HEK293 (cell line): ENCODE measurements at regions not wholly inside any gene's neighbourhood (a gene's known extent, or its start where the extent isn't known, plus 50 kb on each side); places are given as distances from the start of the nearest gene placed in this dataset.

Experiments used
- CTCF ChIA-PET: fragments of 350-600 bp; formaldehyde crosslinking; extraction: SDS; loops from one replicate; lab custom pipeline; 2021; ENCODE audit warnings: antibody characterized with exemption; lab: Yijun Ruan, JAX
- POLR2A ChIA-PET: fragments of 300-600 bp; formaldehyde crosslinking; extraction: SDS; loops from one replicate; lab custom pipeline; 2020; ENCODE audit warnings: antibody characterized with exemption, inconsistent platforms; lab: Yijun Ruan, JAX
- H3K27ac ChIP-seq: fragments of 200-500 bp; sonication (Bioruptor generic); 2 replicates; pipeline ENCODE4 v1.5.1; 2014; ENCODE audit warnings: low read depth, low read length, control low read depth, inconsistent platforms; ENCODE audit errors: extremely low read depth
- H3K36me3 ChIP-seq, 2 experiments: fragments of 200-500 bp in 1 of 2; sonication (Bioruptor generic) in 1 of 2; 1 replicate in 1 of 2; 2 replicates in 1 of 2; pipeline ENCODE4 v1.5.1; 2014 to 2017; ENCODE audit warnings: inconsistent platforms in 2 of 2, low read length in 2 of 2; ENCODE audit not compliant: control insufficient read depth in 2 of 2, insufficient read depth in 1 of 2
- H3K4me1 ChIP-seq: fragments of 200-500 bp; sonication (Bioruptor generic); 2 replicates; pipeline ENCODE4 v1.5.1; 2014; ENCODE audit warnings: mild to moderate bottlenecking, low read length, inconsistent platforms; ENCODE audit not compliant: control insufficient read depth, insufficient read depth
- H3K4me3 ChIP-seq: 2 replicates; pipeline ENCODE4 v1.5.1; 2011; ENCODE audit warnings: low read depth, mild to moderate bottlenecking, control low read depth, low read length, moderate library complexity
- H3K9me3 ChIP-seq: fragments of 200-500 bp; sonication (Bioruptor generic); 2 replicates; pipeline ENCODE4 v1.5.1; 2014; ENCODE audit warnings: low read depth, low read length, inconsistent platforms; ENCODE audit not compliant: control insufficient read depth, insufficient read depth
- TRIM28 ChIP-seq: IDR thresholded peaks from 2 replicates; pipeline ENCODE4 v1.6.1; 2011; ENCODE audit warnings: low read length, control low read depth, borderline replicate concordance
- WT1 ChIP-seq: fragments of 450-650 bp; formaldehyde crosslinking; IDR thresholded peaks from 2 replicates; pipeline ENCODE4 v1.5.1; 2016; ENCODE audit warnings: missing biosample characterization, missing genetic modification characterization
- YY1 ChIP-seq: fragments of 450-650 bp; formaldehyde crosslinking; IDR thresholded peaks from 2 replicates; pipeline ENCODE4 v1.5.1; 2018; ENCODE audit warnings: missing biosample characterization, missing genetic modification characterization
- YY2 ChIP-seq: fragments of 450-650 bp; formaldehyde crosslinking; IDR thresholded peaks from 2 replicates; pipeline ENCODE4 v1.5.1; 2016; ENCODE audit warnings: missing biosample characterization, missing genetic modification characterization
- ZIC2 ChIP-seq: fragments of 450-650 bp; formaldehyde crosslinking; IDR thresholded peaks from 2 replicates; pipeline ENCODE4 v1.5.1; 2016; ENCODE audit warnings: missing biosample characterization, missing genetic modification characterization
- ZNF133 ChIP-seq: fragments of 450-650 bp; formaldehyde crosslinking; IDR thresholded peaks from 2 replicates; pipeline ENCODE4 v1.5.1; 2016; ENCODE audit warnings: missing biosample characterization, missing genetic modification characterization
- ZNF157 ChIP-seq: fragments of 450-650 bp; formaldehyde crosslinking; IDR thresholded peaks from 2 replicates; pipeline ENCODE4 v1.5.1; 2016; ENCODE audit warnings: missing biosample characterization, missing genetic modification characterization
- ZNF174 ChIP-seq: fragments of 450-650 bp; formaldehyde crosslinking; IDR thresholded peaks from 2 replicates; pipeline ENCODE4 v1.5.0; 2017; ENCODE audit warnings: missing biosample characterization, mild to moderate bottlenecking, missing genetic modification characterization
- ZNF221 ChIP-seq: fragments of 450-650 bp; formaldehyde crosslinking; IDR thresholded peaks from 2 replicates; pipeline ENCODE4 v1.5.1; 2017; ENCODE audit warnings: missing biosample characterization, missing genetic modification characterization, borderline replicate concordance
- ZNF23 ChIP-seq: fragments of 450-650 bp; formaldehyde crosslinking; IDR thresholded peaks from 2 replicates; pipeline ENCODE4 v1.5.1; 2016; ENCODE audit warnings: missing biosample characterization, missing genetic modification characterization, borderline replicate concordance
- ZNF248 ChIP-seq: fragments of 450-650 bp; formaldehyde crosslinking; IDR thresholded peaks from 2 replicates; pipeline ENCODE4 v1.5.1; 2017; ENCODE audit warnings: missing biosample characterization, missing genetic modification characterization
- ZNF354C ChIP-seq: fragments of 450-650 bp; formaldehyde crosslinking; IDR thresholded peaks from 2 replicates; pipeline ENCODE4 v1.5.1; 2016; ENCODE audit warnings: missing biosample characterization, missing genetic modification characterization, low read depth, borderline replicate concordance
- ZNF37A ChIP-seq: fragments of 450-650 bp; IDR thresholded peaks from 2 replicates; pipeline ENCODE4 v1.5.1; 2018; ENCODE audit warnings: missing biosample characterization, missing genetic modification characterization
- ZNF473 ChIP-seq: fragments of 450-650 bp; formaldehyde crosslinking; IDR thresholded peaks from 2 replicates; pipeline ENCODE4 v1.5.1; 2017; ENCODE audit warnings: missing biosample characterization, missing genetic modification characterization
- ZNF48 ChIP-seq: fragments of 450-650 bp; formaldehyde crosslinking; IDR thresholded peaks from 2 replicates; pipeline ENCODE4 v1.5.1; 2016; ENCODE audit warnings: missing biosample characterization, missing genetic modification characterization
- ZNF510 ChIP-seq: fragments of 450-650 bp; formaldehyde crosslinking; IDR thresholded peaks from 2 replicates; pipeline ENCODE4 v1.5.1; 2018; ENCODE audit warnings: mild to moderate bottlenecking, missing genetic modification characterization, missing biosample characterization; ENCODE audit not compliant: insufficient replicate concordance
- ZNF513 ChIP-seq: fragments of 450-650 bp; IDR thresholded peaks from 2 replicates; pipeline ENCODE4 v1.5.1; 2018; ENCODE audit warnings: missing biosample characterization, missing genetic modification characterization
- ZNF521 ChIP-seq: fragments of 450-650 bp; formaldehyde crosslinking; IDR thresholded peaks from 2 replicates; pipeline ENCODE4 v1.5.1; 2017; ENCODE audit warnings: missing biosample characterization, mild to moderate bottlenecking, missing genetic modification characterization
- ZNF660 ChIP-seq: fragments of 450-650 bp; IDR thresholded peaks from 2 replicates; pipeline ENCODE4 v1.5.1; 2018; ENCODE audit warnings: missing biosample characterization, mild to moderate bottlenecking, missing genetic modification characterization
- ZNF747 ChIP-seq: fragments of 450-650 bp; formaldehyde crosslinking; IDR thresholded peaks from 2 replicates; pipeline ENCODE4 v1.5.1; 2016; ENCODE audit warnings: missing biosample characterization, missing genetic modification characterization
- TF ChIP-seq, protein P1 (sequence below): fragments of 450-650 bp; formaldehyde crosslinking; IDR thresholded peaks from 2 replicates; pipeline ENCODE4; 2016; ENCODE audit warnings: missing biosample characterization, missing genetic modification characterization
- TF ChIP-seq, protein P2 (sequence below): fragments of 450-650 bp; formaldehyde crosslinking; IDR thresholded peaks from 2 replicates; pipeline ENCODE4 v1.5.1; 2016; ENCODE audit warnings: missing biosample characterization, missing genetic modification characterization
- TF ChIP-seq, protein P3 (sequence below): fragments of 450-650 bp; formaldehyde crosslinking; IDR thresholded peaks from 2 replicates; pipeline ENCODE4 v1.5.1; 2017; ENCODE audit warnings: missing biosample characterization, missing genetic modification characterization
- TF ChIP-seq, protein P4 (sequence below): fragments of 450-650 bp; formaldehyde crosslinking; IDR thresholded peaks from 2 replicates; pipeline ENCODE4 v1.5.1; 2017; ENCODE audit warnings: missing biosample characterization, missing genetic modification characterization

DNA sequence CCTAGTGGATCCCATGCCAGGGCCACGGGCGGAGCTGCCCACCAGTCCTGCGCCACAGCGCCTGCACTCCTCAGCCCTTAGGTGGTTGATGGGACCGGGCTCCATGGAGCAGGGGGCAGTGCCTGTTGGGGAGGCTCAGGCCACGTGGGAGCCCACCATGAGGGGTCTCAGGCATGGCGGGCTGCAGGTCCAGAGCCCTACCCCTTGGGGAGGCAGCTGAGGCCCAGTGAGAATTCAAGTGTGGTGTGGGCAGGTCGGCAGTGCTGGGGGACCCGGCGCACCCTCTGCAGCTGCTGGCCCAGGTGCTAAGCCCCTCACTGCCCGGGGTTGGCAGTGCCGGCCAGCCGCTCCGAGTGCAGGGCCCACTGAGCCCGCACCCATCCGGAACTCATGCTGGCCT lies 139.8 kb upstream of the LYZL2 start:
- CTCF ChIA-PET, result no interaction called here
- Histone ChIP-seq H3K36me3 (no peaks in the 10 kb centered on the region), H3K9me3 (no peaks in the 10 kb centered on the region; the same call in 1 of the 2 replicates), H3K4me1 (no peaks in the 10 kb centered on the region), H3K4me3 (no peak overlapping the region), H3K27ac (no peak overlapping the region)
- POLR2A ChIA-PET, result no interaction called here
- TF ChIP-seq, protein P1, sequence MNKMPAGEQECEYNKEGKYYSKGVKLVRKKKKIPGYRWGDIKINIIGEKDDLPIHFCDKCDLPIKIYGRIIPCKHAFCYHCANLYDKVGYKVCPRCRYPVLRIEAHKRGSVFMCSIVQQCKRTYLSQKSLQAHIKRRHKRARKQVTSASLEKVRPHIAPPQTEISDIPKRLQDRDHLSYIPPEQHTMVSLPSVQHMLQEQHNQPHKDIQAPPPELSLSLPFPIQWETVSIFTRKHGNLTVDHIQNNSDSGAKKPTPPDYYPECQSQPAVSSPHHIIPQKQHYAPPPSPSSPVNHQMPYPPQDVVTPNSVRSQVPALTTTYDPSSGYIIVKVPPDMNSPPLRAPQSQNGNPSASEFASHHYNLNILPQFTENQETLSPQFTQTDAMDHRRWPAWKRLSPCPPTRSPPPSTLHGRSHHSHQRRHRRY, result no peak
- TF ChIP-seq ZNF513 (tag by site-specific recombination) (no peak), ZNF23 (tag by site-specific recombination) (no peak), ZNF354C (tag by site-specific recombination) (no peak), WT1 (no peak), TRIM28 (no peak), ZNF521 (no peak), ZNF174 (no peak), ZNF221 (tag by site-specific recombination) (no peak), ZNF510 (tag by site-specific recombination) (no peak), YY1 (no peak), ZNF37A (no peak), ZIC2 (tag by site-specific recombination) (no peak), ZNF747 (tag by site-specific recombination) (no peak)
- TF ChIP-seq, protein P2, sequence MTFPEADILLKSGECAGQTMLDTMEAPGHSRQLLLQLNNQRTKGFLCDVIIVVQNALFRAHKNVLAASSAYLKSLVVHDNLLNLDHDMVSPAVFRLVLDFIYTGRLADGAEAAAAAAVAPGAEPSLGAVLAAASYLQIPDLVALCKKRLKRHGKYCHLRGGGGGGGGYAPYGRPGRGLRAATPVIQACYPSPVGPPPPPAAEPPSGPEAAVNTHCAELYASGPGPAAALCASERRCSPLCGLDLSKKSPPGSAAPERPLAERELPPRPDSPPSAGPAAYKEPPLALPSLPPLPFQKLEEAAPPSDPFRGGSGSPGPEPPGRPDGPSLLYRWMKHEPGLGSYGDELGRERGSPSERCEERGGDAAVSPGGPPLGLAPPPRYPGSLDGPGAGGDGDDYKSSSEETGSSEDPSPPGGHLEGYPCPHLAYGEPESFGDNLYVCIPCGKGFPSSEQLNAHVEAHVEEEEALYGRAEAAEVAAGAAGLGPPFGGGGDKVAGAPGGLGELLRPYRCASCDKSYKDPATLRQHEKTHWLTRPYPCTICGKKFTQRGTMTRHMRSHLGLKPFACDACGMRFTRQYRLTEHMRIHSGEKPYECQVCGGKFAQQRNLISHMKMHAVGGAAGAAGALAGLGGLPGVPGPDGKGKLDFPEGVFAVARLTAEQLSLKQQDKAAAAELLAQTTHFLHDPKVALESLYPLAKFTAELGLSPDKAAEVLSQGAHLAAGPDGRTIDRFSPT, result no peak
- TF ChIP-seq, protein P3, sequence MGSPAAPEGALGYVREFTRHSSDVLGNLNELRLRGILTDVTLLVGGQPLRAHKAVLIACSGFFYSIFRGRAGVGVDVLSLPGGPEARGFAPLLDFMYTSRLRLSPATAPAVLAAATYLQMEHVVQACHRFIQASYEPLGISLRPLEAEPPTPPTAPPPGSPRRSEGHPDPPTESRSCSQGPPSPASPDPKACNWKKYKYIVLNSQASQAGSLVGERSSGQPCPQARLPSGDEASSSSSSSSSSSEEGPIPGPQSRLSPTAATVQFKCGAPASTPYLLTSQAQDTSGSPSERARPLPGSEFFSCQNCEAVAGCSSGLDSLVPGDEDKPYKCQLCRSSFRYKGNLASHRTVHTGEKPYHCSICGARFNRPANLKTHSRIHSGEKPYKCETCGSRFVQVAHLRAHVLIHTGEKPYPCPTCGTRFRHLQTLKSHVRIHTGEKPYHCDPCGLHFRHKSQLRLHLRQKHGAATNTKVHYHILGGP (tag by site-specific recombination), result no peak
- TF ChIP-seq, protein P4, sequence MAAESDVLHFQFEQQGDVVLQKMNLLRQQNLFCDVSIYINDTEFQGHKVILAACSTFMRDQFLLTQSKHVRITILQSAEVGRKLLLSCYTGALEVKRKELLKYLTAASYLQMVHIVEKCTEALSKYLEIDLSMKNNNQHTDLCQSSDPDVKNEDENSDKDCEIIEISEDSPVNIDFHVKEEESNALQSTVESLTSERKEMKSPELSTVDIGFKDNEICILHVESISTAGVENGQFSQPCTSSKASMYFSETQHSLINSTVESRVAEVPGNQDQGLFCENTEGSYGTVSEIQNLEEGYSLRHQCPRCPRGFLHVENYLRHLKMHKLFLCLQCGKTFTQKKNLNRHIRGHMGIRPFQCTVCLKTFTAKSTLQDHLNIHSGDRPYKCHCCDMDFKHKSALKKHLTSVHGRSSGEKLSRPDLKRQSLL (tag by site-specific recombination), result no peak

GRCh38 chr10:30765616-30766015 lies 136.1 kb upstream of the LYZL2 start:
- no peaks in the 10 kb centered on the region for H3K9me3 ChIP-seq
- CTCF ChIA-PET, result interaction anchor here (0.7 kb wide), 1 partner anchor 771 kb away, joined by 3 read pairs; no protein-coding TSS in a partner anchor
- H3K36me3 ChIP-seq, result no peaks in the 10 kb centered on the region
- TF ChIP-seq ZNF521 (no peak), ZNF660 (tag by site-specific recombination) (no peak), ZNF157 (tag by site-specific recombination) (no peak), ZNF248 (tag by site-specific recombination) (no peak), ZNF473 (tag by site-specific recombination) (no peak), ZNF133 (tag by site-specific recombination) (no peak), YY2 (tag by site-specific recombination) (no peak), ZNF23 (tag by site-specific recombination) (no peak), ZNF48 (tag by site-specific recombination) (no peak)
- TF ChIP-seq, all 188 proteins: peak for 0
- Histone ChIP-seq H3K27ac (no peak overlapping the region), H3K4me3 (no peak overlapping the region), H3K4me1 (no peaks in the 10 kb centered on the region)
- POLR2A ChIA-PET, result no interaction called here
